HG02623 (cell line): ENCODE measurements at regions not wholly inside any gene's neighbourhood (a gene's known extent, or its start where the extent isn't known, plus 50 kb on each side); places are given as distances from the start of the nearest gene placed in this dataset.

Experiments used
- ATAC-seq: cut with Tn5 transposase; IDR thresholded peaks from one replicate; pipeline ENCODE4 v1.9.1; 2021; ENCODE audit warnings: moderate library complexity; ENCODE audit not compliant: unreplicated experiment

GRCh38 chr5:6868171-6868570, 154.9 kb downstream of the TENT4A start:
- ATAC-seq = no peak

- no peak for ATAC-seq
Measured at GRCh38 chr5:6868575-6869215, 155.5 kb downstream of the TENT4A start.

- no peak for ATAC-seq
Measured at GRCh38 chr5:6869677-6870076, 156.4 kb downstream of the TENT4A start.

- no peak for ATAC-seq
Measured at GRCh38 chr5:6872441-6873160, 159.4 kb downstream of the TENT4A start.

- no peak for ATAC-seq
Measured at GRCh38 chr5:6873359-6873758, 160.1 kb downstream of the TENT4A start.

GRCh38 chr5:6875376-6875775, 162.1 kb downstream of the TENT4A start:
- ATAC-seq = no peak

GRCh38 chr5:6877986-6878828, 165.0 kb downstream of the TENT4A start:
- no peak for ATAC-seq

- no peak for ATAC-seq
Measured at GRCh38 chr5:6885581-6885980, 172.3 kb downstream of the TENT4A start.

- ATAC-seq = no peak
Measured at GRCh38 chr5:6886866-6887265, 173.6 kb downstream of the TENT4A start.

- ATAC-seq = no peak
Measured at GRCh38 chr5:6889030-6889429, 175.8 kb downstream of the TENT4A start.

GRCh38 chr5:6899221-6899620, 186.0 kb downstream of the TENT4A start:
- no peak for ATAC-seq

GRCh38 chr5:6900247-6901227, 187.3 kb downstream of the TENT4A start:
- ATAC-seq = no peak

- no peak for ATAC-seq
Measured at GRCh38 chr5:6902094-6902493, 188.9 kb downstream of the TENT4A start.

- ATAC-seq = no peak
Measured at GRCh38 chr5:6902597-6902996, 189.4 kb downstream of the TENT4A start.

GRCh38 chr5:6903934-6904333, 190.7 kb downstream of the TENT4A start:
- ATAC-seq = no peak

GRCh38 chr5:6904860-6905259, 191.6 kb downstream of the TENT4A start:
- no peak for ATAC-seq

- no peak for ATAC-seq
Measured at GRCh38 chr5:6905423-6905822, 192.2 kb downstream of the TENT4A start.

GRCh38 chr5:6905883-6906282, 192.7 kb downstream of the TENT4A start:
- ATAC-seq = no peak

- ATAC-seq = no peak
Measured at GRCh38 chr5:6907320-6907918, 194.2 kb downstream of the TENT4A start.

- ATAC-seq = no peak
Measured at GRCh38 chr5:6909901-6910300, 196.7 kb downstream of the TENT4A start.
